ENCODE measurements at regions not wholly inside any gene's neighbourhood (a gene's known extent, or its start where the extent isn't known, plus 50 kb on each side); places are given as distances from the start of the nearest gene placed in this dataset.

- Histone ChIP-seq H3K27me3 (no peaks in the 10 kb centered on the region), H3K4me1 (peaks cover 0 to 46% (median 31%) of the 10 kb centered on the region in 9 donors), H3K4me3 (no peak overlapping the region), H3K27ac (no peak overlapping the region), H3K9me3 (no peaks in the 10 kb centered on the region), H3K36me3 (no peaks in the 10 kb centered on the region)
- intact Hi-C loops (cut with DNase I), result loop anchor here in 1 of 10 donors (5.0 kb wide), 1 partner anchor 63 kb away; no protein-coding TSS in a partner anchor
- no peak for DNase-seq
- no peak for ATAC-seq
- TF ChIP-seq, protein P1, sequence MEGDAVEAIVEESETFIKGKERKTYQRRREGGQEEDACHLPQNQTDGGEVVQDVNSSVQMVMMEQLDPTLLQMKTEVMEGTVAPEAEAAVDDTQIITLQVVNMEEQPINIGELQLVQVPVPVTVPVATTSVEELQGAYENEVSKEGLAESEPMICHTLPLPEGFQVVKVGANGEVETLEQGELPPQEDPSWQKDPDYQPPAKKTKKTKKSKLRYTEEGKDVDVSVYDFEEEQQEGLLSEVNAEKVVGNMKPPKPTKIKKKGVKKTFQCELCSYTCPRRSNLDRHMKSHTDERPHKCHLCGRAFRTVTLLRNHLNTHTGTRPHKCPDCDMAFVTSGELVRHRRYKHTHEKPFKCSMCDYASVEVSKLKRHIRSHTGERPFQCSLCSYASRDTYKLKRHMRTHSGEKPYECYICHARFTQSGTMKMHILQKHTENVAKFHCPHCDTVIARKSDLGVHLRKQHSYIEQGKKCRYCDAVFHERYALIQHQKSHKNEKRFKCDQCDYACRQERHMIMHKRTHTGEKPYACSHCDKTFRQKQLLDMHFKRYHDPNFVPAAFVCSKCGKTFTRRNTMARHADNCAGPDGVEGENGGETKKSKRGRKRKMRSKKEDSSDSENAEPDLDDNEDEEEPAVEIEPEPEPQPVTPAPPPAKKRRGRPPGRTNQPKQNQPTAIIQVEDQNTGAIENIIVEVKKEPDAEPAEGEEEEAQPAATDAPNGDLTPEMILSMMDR (IDR thresholded peaks at IDR 0.05), result no peak
- 96% methylated on average over 7 of the region's 7 CpGs for WGBS, 2 donors
Observed at GRCh38 chr5:142219146-142219545, 105.7 kb downstream of the SPRY4 start.

DNA sequence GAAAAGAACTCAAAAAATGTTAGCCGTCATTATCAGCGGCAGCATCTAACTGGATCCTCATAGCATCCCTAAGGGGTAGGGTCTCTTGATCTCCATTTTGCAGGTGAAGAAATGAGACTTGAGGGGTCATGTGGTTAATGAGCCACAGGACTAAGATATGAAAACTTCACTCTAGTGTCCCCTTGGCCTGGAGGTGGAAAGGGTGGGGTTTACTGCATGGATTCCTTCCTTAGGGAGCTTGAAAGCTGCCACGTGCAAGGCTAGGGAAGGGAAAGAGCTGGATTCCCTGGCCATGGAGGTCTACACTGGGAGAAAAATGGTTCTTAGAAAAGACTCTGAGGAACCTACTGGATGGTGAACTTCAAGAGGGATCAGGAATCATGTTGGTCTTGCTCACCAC lies 107.9 kb downstream of the SPRY4 start:
- no peaks in the 10 kb centered on the region for H3K36me3 ChIP-seq
- TF ChIP-seq, protein P1 (IDR thresholded peaks at IDR 0.05), result no peak
- 88% methylated on average over 3 of the region's 3 CpGs for WGBS, 2 donors
- DNase-seq (no peak), ATAC-seq (no peak)
- no peaks in the 10 kb centered on the region for H3K27me3 ChIP-seq
- intact Hi-C loops (cut with DNase I), result loop anchor here in 1 of 10 donors (5.0 kb wide), 1 partner anchor 65 kb away; no protein-coding TSS in a partner anchor
- no peak overlapping the region for H3K4me3 ChIP-seq
- H3K4me1 ChIP-seq, result peaks cover 0 to 36% (median 23%) of the 10 kb centered on the region in 9 donors
- peak overlapping the region in 7 of 10 donors; percentile 0 to 66 (median 43) for H3K27ac ChIP-seq
- no peaks in the 10 kb centered on the region for H3K9me3 ChIP-seq

DNA sequence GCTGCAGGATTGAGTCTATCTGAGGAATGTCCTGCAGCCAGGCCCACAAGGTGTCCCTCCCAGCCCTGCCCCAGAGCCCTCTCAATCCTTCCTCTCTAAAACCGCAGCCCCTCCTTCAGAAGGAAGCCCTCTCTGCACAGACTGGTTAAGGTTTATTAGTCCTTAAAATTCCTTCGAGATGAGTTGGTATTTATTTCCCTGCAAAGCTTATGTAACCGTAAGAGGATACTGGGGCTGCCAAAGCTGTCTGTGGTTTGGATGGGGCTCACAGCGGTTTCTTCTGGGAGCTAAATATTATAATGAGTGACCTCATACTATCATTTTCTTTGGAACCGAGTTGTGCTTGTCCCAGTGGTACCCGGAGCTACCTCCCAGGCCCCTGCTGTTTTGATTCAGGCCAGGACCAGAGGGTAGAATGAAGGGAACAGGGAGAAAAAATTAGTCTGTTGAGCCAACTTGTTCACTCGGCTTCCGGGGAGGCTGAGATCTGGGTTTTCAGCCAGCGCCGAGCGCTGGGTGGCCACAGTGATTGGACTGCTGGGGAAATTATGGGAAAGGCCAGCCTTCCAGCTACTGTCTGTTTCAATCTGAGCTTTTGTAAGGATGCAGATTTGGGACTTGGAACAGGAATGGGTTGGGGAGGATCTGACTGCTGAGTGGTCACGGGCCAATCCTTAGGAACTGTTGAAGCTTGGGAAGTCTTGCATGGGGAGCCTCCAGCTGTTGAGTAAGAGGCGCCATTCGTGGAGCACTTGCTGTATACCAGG lies 107.5 kb downstream of the NDFIP1 start:
- TF ChIP-seq, protein P1 (IDR thresholded peaks at IDR 0.05), result no peak
- Histone ChIP-seq H3K4me3 (no peak overlapping the region), H3K27ac (peak overlapping the region; percentile 3 to 66 (median 44)), H3K27me3 (no peaks in the 10 kb centered on the region), H3K4me1 (peaks cover 0 to 28% (median 17%) of the 10 kb centered on the region in 9 donors), H3K9me3 (no peaks in the 10 kb centered on the region), H3K36me3 (no peaks in the 10 kb centered on the region)
- 61 to 62% methylated on average over 14 of the region's 14 CpGs for whole genome bisulfite sequencing, 2 donors
- DNase-seq (peak; percentile 55 to 70), ATAC-seq (peak; percentile 84 to 93 (median 88))
- intact Hi-C loops (cut with DNase I), result loop anchor here in 1 of 10 donors (5.0 kb wide), 1 partner anchor 66 kb away; no protein-coding TSS in a partner anchor

GRCh38 chr5:142213077-142213476 lies 104.5 kb downstream of the NDFIP1 start:
- intact Hi-C loops (cut with DNase I), result no loop called here

More at GRCh38 chr5:142213077-142213476, 104.5 kb downstream of the NDFIP1 start:
- Histone ChIP-seq H3K9me3 (no peaks in the 10 kb centered on the region), H3K27ac (no peak overlapping the region), H3K4me1 (peaks cover 0 to 20% (median 12%) of the 10 kb centered on the region in 9 donors), H3K27me3 (no peaks in the 10 kb centered on the region), H3K4me3 (no peak overlapping the region), H3K36me3 (no peaks in the 10 kb centered on the region)
- 96 to 99% methylated on average over 2 of the region's 2 CpGs for WGBS, 2 donors
- TF ChIP-seq, protein P1 (IDR thresholded peaks at IDR 0.05), result no peak
- ATAC-seq, result no peak
- DNase-seq, result no peak
